ENCODE measurements at regions not wholly inside any gene's neighbourhood (a gene's known extent, or its start where the extent isn't known, plus 50 kb on each side); places are given as distances from the start of the nearest gene placed in this dataset.

DNA sequence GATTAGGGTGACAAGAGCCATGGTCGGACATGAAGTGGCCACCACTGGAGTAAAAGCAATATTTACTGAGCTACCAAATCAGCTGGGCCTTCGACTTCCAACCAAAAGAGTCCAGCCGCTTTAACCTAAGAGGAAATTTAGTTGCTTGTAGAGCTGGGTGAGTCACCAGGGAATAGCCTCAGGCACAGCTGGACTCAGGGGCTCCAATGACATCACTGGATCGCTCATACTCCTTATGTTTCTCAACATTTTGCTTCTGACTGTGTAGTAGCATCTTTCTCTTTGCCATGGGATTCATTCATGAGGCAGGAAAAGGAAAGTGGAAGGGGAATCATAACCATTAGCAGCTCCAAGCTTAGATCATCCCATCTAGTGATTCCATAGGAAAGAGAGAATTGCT, 664.4 kb downstream of the MATN1 start:
- no peak for TF ChIP-seq MXI1 (conservative IDR thresholded peaks at IDR 0.05; ENCODE audit: poor library complexity, severe bottlenecking)
- no peak for TF ChIP-seq POLR2AphosphoS5 (IDR thresholded peaks at IDR 0.05)
- TF ChIP-seq TAF1 (IDR thresholded peaks at IDR 0.05; ENCODE audit: low read depth) = no peak

Data from neural cell (in vitro differentiated cells).